DMS 273 treated with DMSO at 0.1 percent for 48 hours (cell line): ENCODE measurements at regions not wholly inside any gene's neighbourhood (a gene's known extent, or its start where the extent isn't known, plus 50 kb on each side); places are given as distances from the start of the nearest gene placed in this dataset.

Experiments
- DNase-seq: peaks from one replicate; lab custom pipeline; 2025; lab: John Stamatoyannopoulos, UW

DNA sequence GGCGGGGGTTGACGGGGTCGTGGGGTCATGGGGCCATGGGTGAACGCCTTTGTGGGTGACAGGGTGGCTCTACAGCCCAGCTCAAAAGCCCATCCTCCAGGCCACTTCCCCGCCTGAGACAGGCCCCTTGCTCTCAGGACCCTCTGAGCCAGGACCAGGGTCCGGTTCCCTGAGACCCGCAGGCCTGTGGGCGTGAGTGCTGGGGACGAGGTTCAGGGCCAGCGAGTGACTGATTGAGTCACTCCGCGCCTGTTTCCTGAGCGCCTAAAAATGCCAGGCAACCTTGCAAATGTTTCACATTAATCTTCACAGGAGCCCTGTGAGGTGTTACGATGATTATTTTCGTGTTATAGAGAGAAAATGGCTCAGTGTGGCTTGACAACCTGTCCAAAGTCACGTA, 97.8 kb downstream of the ZNF674 start:
- no peak for DNase-seq

DNA sequence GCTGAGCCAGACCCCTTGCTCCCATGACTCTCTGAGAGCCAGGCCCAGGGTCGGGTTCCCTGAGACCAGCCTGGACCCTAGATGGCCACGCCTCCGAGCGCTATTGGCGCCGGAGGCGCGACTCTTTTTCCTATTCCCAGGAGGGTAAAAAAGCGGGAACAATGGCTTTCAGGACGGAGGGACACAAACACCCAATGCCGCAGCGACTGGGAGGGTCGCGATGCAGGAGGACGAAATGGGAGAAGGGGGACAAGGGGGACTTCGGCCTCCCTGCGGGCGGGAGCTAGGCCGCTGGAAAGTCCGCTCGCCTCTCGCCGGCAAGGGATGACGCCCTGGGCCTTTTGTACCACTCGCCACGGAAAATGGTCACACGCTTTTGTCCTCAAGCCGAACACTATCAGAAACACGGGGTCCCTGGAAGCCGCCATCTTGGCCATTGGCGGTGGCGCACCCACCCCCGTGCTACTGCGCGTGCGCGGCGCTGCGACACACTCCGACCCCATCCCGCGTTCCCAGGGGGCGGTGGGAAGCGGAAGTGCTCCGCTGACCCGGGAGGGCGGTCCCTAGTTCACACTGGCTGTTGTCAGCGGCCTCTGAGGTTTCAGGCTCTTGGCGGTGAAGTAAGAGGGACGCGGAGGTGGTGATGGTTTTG, 98.4 kb downstream of the ZNF674 start:
- peak; percentile 42 for DNase-seq

DNA sequence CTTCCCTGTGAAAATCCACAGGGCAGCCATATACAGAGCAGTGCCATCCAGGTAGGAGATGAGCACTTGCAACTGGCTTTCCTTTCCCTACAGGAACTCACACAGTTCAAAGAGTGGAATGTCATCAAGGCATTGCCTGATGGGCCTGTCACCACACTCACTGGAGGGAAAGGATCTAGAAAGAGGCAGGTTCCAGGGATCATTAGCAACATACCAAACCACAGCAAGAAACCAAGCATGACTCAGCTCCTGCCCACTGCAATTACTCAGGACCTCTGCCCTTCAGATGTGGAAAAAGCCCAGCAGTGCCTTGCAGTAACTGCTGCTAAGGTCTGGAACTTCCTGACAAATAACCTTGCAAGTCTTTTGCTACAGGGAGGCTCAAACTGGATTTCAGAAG, 101.2 kb downstream of the ZNF674 start:
- DNase-seq = no peak

DNA sequence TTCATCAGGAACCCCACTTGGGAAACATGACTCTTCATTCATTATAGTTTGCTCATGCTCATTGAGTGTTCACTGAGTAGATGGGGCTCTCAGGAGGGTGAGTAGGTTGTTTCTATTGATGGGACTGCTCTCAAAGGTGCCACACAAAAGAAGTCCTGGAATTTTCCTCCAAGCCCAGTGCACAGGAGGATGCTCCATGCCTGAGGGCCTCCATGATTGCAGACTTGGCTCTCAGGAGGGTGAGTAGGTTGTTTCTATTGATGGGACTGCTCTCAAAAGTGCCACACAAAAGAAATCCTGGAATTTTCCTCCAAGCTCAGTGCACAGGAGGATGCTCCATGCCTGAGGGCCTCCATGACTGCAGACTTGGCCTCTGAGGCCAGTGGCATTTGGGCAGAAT, 108.5 kb downstream of the ZNF674 start:
- DNase-seq = no peak

DNA sequence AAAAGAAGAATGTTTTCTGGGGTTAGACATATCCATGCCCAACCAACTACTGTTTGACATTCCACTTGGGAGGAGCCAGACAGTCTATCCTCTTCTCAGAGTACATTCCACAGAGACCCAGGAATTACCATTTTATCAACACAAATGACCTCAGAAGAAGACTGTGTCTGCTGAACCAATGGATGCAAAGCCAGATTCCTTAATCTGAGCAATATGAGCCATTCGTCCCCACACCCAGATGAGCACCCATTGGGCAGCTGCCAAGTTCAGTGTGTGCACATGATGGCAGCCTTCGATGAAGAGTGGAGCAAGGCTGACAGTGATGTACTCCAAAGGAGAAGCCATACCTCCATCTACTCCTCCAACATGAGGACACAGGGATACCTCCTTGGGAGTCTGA, 111.3 kb downstream of the ZNF674 start:
- DNase-seq = no peak

DNA sequence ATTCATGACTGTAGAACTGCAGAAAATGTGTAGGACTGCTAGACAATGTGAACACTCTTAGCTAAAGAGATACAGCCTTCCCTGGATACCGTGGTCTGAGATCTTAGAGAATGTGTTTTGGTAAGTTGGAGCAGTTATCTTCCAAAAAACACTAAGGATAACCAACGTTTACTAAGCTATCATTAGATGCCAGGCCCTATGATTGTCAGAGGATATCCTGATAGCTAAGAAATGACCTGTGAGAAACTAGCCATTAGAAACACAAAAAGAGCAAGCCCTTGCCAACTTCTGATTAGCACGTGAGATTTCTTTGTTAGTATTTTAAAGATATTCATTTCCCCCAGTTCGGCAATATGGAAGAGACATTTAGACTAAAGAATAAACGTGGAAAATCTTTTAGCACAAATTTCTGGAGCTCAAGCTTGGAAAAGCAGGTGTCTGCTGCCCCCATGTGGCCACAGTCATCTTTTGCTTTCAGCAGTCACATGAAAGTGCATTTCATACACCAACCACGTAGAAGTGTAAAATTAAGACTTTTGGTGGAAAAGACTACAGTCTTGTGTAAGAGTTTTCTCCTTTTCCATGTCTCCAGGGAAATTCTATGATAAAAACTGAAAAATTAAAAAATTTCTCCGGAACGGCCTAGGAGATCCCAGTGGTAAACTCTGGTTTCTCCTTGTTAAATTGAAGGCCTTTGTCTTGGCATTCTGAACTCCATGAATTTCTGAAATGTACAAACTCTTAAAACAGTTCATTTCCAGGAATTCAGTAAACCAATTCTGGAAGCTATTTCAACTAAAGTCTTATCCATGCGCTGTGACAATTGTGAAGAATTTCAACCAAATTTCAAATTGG, 136.4 kb downstream of the ZNF674 start:
- DNase-seq = peak; percentile 41

DNA sequence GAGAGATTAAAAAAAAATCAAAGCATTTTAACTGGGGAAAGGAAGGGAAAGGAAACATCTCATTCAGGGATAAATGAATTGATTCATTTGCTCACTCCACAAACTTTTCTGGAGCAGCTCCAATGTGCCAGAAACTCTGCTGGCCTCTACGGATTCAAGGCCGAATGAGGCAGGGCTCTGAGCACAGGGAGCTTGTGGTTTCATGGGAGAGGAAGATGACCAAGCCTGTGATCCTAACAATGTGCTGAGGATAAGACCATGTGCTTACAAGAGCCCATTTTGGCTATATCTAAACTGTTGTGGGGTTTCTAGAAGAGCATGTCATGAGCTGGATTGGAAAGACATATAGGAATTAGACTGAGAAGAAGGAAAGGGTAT, 137.5 kb downstream of the ZNF674 start:
- no peak for DNase-seq

DNA sequence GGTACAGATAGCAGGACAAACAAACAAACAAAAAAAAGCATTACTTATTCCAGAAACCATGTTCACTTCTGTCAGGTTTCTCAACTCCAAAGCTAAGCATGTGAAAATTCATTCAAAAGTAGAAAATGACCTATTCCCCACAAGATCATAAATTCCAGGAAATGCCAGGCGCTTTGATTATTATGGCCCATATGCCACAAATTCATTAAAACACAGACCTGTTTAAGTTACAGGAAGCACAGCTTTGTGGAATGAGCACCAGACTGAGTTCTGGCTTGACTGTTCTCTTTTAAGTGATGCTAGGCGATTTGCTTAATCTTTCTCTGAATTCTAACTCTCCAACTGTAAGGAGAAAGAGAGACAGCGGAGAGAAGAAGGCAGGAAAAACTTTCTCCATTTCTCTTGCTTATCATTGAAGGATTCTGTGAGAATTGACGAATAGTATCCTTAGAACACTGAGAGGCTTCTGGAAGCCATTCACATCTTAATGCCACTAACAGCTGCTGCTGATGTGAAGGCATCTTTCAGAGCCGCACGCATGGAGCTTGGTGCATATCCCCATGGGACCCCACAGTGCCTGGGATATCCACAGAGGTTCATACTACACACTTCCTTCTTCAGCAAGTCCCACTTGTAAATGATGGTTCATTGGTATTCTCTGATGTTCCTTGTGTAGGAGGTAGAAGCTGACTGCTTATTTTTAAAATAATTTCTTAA, 138.0 kb downstream of the ZNF674 start:
- DNase-seq = no peak

DNA sequence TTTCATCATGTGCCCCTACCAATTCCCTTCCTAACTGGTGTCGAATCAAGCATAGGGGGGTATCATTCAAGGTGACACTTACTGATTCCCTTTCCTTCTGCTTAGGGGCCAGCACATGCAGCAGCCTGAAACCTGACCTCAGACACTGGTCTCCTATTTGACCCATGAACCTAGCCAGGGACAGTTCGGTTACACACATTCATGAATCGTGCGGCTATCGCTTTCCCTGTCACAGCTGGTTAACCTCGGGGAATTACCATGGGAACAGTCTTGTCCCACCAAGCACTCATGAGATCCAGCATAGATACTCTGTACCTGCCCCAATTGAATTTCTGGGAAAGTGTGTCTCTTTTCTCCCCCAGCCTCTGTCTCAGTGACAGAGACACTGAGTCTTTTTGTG, 140.4 kb downstream of the ZNF674 start:
- no peak for DNase-seq

DNA sequence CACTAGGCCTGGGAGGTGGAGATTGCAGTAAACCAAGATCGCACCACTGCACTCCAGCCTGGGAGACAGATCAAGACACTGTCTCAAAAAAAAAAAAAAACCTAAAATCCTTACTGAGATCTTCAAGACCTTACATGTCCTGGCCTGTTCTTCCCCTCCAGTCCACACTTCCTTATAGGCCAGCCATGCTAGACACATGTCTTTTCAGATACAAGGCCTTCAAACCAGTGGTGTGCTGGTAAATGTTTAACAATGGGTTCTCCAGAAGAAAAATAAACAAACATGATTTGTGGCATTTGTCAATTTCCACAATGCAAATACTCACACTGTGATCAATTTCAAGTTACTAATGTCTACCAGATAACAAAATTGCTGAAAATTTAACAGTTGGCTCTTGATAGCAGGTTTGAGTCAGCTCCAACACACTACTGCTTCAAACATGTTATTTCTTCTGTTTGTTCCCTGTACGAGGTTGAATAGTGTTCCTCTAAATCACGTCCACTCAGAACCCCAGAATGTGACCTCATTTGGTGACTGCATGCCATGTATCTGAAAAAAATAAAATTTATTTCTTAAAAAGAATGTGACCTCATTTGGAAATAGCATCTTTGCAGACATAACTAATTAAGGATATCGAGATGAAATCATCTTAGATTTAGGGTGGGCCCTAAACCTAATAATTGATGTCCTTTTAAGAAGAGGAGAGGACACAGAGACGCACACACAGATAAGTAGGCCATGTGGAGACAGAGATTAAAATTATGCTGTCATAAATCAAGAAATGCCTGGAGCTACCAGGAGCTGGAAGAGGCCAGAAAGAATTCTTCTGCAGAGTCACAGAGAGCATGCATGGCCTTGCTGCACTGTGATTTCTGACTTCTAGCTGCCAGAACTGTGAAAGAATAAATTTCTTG, 144.4 kb downstream of the ZNF674 start:
- DNase-seq = no peak

DNA sequence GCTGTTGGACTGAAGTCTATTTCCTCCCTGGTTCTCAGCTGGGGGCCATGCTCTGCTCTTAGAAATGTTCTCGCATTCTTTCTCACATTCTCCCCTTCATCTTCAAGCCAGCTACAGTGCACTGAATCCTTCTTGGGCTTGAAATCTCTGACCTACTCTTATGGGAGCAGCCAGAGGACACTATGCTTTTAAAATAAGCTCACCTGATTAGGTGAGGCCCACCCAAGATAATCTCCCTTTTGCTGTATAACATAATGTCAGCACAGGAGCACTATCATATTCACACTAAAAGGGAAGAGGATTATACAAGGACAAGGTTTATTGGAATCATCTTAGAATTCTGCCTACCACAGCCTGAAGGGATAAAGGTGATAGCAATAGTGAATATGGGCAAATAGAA, 146.3 kb downstream of the ZNF674 start:
- no peak for DNase-seq

DNA sequence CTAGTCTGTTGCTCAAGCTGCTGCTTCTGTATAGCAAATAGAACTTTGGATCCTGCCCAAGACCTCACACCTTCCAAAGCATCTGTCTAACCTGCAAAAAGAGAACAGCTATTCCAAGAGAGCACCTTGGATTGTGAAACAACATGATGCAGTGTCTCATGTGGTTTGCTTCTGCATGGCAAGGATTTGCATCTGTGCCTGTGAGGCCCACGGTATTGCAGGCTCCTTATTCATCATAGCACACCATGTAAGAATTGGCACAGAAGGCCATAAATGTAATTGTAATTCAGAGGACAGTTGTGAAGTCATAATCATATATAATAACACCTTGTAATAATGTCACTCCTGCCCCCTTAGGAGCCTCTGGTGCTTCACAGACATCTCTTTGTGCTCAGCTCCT, 147.1 kb downstream of the ZNF674 start:
- no peak for DNase-seq

DNA sequence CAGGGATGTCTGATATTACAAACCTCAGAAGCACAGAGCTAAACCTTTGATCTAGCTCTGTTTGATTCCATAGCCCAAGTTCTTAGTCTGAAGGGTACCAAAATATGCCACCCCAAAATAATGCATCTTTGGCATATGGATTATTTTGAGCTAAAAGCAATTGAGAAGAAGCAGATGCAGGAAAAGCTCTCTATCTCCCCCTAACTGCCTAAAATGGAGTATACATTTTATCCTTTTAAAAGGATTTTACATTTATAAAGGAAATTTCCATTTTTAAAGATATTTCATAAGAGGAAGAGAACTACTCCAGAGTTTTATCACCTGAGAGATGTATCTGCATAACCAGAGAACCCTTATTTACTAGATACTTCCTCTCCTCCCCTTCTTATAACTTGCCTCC, 158.7 kb downstream of the ZNF674 start:
- DNase-seq = no peak

DNA sequence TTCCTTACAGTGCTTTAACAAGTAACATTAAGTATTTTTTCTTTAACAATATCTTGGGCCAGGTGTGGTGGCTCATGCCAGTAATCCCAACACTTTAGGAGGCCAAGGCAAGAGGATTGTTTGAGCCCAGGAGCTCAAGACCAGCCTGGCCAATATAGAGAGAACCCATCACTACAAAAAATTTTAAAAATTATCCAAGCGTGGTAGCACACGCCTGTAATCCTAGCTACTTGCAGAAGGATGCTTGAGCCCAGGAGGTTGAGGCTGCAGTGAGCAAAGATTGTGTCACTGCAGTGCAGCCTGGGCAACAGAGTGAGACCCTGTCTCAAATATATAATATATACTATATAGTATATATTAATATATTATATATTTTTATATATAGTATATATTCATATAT, 162.2 kb downstream of the ZNF674 start:
- no peak for DNase-seq

DNA sequence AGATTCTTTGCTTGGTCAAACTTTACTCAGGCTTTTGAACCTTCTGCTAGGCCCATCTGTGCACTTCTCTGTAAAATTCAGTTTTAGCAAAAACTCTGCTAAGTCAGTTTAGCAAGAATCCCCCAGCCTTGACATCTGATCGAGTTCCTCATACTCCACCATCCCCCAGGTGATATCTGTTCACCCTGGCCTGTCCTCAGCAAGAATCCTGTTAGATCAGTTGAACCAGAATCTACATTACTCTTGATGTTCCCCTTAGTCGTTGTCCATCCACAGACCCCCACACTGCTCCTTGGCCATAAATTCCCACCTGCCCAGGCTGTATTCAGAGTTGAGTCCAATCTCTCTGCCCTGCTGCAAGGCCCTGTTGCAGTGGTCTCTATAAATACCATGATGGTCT, 162.6 kb downstream of the ZNF674 start:
- no peak for DNase-seq

DNA sequence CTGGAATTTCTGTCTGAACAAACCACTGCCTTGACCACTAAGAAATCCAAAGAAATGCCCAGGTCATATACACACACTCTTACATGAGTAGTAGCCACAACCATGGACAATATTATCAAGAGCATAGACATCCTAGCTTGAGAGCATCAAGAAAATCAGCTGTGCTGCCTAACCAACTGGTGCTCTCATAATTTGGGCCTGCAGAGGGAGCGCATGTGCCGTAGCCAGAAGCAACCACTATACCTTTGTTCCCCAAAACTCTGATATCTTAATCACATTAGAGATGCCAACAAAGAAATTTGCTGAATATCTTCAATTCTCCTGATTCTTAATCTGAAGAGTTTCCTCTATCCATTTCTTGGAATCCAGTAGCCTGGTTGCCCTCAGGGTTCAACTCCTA, 163.6 kb downstream of the ZNF674 start:
- DNase-seq = no peak

DNA sequence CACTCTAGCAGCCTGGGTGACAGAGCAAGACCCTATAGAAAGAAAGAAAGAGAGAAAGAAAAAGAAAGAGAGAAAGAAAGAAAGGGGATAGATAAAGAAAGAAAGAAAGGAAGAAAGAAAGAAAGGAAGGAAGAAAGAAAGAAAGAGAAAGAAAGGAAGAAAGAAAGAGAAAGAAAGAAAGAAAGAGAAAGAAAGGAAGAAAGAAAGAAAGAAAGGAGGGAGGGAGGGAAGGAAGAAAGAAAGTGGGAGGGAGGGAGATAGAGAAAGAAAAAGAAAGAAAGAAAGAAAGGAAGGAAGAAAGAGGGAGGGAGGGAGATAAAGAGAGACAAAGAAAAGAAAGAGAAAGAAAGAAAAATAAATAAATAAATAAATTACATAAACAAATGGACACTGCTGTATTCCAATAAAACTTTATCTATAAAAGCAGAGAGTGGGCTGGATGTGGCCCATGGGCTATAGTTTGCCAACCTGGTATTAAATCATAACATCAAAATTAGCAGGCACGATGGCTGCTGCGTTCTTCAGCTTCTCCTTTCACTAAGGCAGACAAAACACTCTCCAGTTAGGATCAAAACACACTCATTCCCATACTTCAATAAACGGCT, 165.0 kb downstream of the ZNF674 start:
- DNase-seq = no peak

DNA sequence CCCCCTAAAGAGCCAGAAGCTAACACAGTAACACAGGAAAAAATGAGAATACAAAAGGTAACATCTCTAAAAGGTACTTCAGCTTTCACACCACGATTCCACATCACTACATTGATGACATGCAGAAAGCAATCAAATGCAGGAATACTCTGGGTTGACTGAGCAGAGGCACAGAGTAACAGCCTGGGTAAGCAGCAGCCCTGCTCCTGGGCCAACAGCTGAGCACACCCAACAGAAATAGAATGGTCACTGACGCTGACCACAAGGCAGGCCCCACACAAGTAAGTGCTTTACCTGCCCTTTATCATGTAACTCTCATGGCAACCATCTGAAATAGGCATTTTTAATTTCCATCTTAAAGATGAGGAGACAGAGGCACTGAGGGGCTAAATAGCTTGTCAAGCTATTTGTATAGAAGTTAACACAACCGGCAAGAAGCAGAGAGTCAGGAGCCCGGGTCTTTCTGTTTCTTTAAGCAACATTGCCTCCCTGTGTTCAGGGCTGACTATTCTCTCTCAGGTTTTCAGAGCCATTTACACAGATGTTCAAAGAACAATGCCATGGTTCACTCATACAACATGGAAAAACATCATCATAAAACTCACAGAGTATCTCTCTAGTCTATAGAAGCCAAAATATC, 168.9 kb downstream of the ZNF674 start:
- no peak for DNase-seq

DNA sequence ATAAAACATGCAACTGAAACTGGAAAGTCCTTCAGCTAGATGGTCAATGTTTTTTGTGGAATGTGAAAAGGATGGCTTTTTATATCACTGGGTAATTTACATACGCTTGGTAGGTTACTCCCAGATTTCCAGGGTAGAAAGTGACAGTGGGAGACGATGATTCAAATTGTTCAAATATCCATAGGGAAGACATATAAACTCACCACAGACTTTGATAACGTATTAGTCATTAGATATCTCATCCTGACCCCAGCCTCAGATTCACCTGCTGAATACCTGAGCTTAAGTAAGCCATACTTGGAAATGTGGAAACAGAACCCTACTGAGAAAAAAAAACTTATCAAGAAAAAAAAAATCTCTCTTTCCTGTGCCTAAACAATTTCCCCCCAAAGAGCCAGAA, 169.4 kb downstream of the ZNF674 start:
- no peak for DNase-seq

DNA sequence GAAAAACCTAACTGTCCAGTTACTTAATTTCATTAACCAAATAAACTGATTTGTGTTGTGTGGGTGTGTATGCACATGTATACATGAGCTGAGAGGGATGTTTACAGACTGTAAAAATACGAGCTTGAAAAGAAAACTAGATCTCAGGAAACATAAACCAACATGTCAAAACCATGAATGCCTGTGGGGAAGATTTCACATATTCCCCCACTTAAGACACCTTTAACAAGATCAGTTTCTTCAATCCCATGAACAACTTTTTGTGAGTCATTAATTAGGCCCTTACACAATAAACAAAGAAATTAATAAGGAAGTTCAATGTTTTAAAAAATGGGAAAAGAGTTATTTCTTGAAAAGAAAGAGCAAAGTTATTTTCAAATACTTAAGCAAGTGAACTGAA, 170.8 kb downstream of the ZNF674 start:
- no peak for DNase-seq

DNA sequence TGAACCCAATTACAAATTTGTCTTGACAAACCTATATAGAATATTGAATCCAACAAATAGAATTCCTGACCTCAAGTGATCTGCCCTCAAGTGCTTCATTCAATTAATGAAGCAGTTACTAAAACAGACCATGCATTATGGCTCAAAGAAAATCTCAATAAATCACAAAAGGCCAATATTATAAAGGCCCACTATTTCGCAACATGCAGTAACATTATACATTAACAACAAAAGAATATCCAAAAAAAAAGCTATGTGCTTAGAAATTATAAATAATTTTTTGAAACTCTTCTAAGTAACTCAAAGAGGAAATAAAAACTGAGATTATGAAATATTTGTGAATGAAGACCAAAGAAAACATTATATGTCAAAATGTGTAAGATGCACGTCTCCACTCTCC, 177.7 kb downstream of the ZNF674 start:
- DNase-seq = no peak
